ENCODE measurements at regions not wholly inside any gene's neighbourhood (a gene's known extent, or its start where the extent isn't known, plus 50 kb on each side); places are given as distances from the start of the nearest gene placed in this dataset.

GRCh38 chr18:8489761-8490160 lies 119.5 kb upstream of the RAB12 start:
- TF ChIP-seq EZH2 (IDR thresholded peaks at IDR 0.05; ENCODE audit: insufficient read depth, poor library complexity, severe bottlenecking) (no peak), EZH2phosphoT487 (IDR thresholded peaks at IDR 0.05; ENCODE audit: insufficient read depth, low read depth) (no peak)

Data from GM23248 (cell line).